Activated naive CD8-positive, alpha-beta T cell treated with anti-CD3 and anti-CD28 coated beads, Interleukin-2, amount 50 U/mL, for 16 hours (primary cell): ENCODE measurements at regions not wholly inside any gene's neighbourhood (a gene's known extent, or its start where the extent isn't known, plus 50 kb on each side); places are given as distances from the start of the nearest gene placed in this dataset.
"Not testable (repeated sequence)": the region's sequence is repeated elsewhere in the genome, so short reads cannot be mapped to it uniquely, and the experiment has no call there.

Experiments
- DNase-seq: peaks from one replicate; pipeline ENCODE4 v3.0.0-alpha.2; 2020; ENCODE audit warnings: low read depth, low spot score

DNA sequence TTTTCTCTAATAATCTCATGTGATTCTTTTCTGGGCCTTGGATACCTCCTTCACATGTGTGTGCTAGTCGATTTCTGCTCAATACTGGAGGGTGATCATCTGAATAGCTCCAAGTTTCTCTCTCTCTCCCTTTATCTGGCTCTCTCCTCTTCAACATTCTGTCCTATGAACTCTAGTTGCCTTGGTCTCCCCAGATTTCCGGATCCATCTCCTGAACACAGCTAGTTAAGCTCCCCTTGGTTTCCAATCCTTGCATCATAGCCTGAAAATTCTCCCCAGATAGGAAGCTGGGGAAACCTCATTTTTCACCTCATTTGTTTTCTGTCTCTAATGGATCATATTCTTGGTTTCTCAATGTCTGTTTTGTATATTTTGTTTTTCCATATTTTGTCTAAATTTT, 832.3 kb downstream of the MTRR start:
- DNase-seq: no peak

DNA sequence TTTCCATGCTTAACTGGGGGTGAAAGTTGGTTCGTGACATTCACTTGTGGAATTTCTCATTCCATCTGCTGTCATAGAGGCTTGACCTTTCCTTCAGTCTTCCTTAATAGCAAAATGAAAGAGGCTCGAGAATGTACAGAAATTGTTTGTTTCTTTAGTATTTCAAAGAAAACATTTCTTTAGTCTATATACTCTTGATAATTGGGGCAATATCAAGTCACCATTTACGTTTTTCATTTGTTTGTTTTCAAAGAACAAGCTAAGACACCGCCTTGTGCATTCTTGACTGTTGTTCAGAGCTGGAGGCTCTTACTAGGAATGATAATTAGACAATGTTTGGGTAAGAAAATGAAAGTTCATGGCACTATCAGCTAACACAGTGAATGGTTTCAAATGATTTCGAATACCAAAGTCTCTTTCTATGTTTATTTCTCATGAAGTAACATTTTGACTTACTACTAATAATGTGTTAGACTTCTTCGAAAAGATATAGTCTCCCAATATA, 835.4 kb downstream of the SEMA5A start:
- DNase-seq: no peak

DNA sequence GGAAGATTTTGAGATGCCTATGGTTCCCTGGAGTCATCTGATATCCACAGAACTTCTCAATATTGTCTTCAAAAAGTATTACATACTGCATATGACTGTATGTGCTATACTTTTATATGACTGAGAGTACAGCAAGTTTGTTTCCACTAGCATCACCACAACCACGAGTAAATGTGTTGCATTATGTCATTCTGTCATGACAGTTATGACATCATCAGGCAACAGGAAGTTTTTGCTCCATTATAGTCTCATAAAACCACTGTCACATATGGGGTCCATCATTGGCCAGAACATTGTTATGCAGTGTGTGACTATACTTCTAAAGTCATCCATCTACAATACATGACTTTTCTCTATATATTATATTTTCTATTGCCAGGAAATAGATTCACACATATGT, 831.7 kb downstream of the SEMA5A start:
- DNase-seq: no peak

DNA sequence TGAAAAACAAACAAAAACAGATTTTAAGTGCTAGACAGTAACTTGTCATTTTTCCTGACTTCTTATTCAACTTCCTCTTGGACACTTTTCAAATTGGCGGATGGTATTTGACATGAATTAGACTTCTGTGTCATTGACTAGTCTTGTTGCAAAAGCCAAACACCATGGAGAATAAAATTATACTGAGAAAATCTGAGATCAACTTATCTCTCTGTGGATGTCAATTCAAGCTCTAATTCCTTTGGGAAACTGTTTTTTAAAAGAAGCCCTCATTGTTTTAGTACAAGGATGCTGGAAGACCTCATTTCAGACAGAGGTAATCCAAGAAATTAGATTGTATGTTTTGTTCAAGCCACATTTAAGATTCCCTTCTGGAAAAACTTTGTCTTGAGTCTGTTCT, 831.0 kb downstream of the SEMA5A start:
- no peak for DNase-seq

DNA sequence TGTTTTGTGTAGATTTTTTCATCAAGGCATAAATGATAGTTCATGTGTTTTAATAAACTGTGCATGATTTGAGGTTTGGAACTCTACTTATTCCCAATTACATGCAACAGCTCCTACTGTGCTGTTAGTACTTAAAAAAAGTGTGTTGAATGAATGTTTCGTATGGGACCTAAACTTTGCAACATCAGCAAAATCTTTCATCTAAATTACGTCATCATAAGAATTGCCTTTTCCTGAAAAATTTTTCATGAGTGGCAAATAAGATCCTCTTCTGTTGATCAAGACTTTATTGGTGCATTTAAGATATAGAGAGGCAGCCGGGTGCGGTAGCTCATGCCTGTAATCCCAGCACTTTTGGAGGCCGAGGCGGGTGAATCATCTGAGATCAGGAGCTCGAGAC, 826.1 kb downstream of the SEMA5A start:
- no peak for DNase-seq

DNA sequence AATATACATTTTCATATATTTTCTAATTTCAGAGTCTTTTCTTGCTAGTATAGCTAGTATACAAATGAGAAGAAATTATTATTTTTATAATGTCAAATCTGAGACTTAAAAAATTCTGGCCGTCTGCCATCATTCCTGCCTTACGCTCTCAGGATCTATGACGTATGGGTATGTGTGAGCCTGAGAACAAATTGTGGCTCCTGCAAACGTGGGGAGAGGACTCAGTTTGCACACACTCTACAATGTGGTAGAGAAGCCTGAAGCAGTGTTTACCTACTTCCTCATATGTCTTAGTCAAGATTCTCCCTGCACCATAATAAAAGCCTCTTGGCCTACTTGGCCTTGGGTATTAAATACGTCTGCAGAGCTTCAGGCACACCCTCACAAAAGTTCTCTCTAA, 825.4 kb downstream of the SEMA5A start:
- DNase-seq: no peak

DNA sequence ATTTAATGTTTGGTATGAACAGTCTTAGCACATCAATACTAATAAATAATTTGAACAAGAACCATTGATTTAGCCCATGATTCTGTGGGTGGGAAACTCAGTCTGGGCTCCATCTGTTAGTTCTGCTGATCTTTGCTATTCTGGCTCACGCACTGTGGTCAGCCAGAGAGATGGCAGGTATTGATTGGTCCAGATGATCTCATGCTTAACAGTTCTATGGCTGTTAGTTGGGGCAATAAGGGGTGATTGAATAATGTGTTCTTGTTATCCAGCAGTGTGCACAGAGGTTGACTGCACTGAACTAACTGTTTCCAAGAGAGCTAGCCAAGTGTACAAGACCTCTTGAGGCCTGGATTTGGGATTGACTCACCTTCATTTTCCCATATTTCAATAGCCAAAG, 824.3 kb downstream of the SEMA5A start:
- no peak for DNase-seq

DNA sequence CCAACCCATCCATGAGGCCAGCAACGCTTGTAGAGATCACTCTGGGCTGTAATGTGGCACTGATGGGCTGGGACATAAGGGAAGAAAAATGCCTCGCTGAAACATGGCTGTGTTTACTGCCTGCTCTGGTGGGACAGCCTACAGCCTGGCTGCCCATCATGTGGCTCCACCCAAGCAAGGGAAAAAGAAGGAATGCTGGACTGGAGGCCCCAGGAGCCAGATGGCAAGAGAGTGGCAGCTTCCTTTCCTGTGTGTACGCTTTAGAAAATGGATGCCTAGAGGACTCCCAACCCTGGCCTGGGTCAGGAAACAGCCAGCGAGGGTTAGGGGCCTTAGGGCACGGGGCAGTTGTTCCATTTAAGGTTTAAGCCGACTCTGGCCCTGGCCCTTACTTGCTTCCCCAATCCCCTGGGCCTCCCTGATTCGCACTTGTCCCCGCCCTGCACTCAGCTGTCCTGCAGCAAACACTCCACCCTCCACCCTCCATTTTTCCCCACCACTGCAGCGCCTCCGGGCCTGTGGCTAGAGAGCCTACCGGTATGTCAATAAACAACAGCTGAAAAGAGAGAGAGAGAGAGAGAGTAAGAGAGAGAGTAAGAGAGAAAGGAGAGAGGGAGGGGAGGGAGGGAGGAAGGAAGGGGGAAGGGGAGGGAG, 819.4 kb downstream of the SEMA5A start:
- no peak for DNase-seq

DNA sequence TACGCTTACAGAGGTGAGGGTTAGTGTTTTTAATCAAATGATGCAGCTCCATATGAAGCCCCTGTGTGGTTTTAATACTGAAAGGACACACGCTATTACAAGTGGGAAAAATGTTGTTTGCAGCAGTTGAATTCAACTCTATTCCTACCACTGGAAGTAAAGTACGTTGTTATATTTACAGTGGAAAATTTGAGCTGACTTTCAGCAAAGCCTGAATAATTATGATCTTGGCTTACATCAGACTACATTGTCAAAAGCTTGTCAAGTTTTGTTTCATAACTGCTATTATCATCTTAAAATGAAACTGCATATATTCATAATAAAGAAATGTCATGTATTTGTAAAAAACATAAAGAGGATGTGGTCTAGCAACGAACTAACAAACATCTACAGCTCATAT, 818.5 kb downstream of the SEMA5A start:
- no peak for DNase-seq

DNA sequence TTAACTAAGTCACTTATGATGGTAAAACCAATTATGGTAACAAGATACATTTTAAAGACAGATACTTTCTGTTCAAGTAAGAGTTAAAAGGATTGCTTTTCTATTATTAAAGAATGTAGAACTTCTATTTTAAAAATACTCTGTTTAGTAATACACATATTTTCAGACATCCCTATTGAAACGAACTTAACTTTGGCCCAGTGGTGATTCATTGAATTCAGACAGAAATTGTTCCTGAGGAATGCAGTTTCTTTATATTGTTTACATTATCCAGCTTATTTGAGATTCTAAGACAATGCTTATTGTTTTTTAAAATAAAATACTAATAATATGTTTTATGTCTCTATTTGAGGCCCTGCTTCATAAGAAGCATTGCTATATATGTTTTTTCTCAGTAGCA, 816.4 kb downstream of the SEMA5A start:
- DNase-seq: no peak

DNA sequence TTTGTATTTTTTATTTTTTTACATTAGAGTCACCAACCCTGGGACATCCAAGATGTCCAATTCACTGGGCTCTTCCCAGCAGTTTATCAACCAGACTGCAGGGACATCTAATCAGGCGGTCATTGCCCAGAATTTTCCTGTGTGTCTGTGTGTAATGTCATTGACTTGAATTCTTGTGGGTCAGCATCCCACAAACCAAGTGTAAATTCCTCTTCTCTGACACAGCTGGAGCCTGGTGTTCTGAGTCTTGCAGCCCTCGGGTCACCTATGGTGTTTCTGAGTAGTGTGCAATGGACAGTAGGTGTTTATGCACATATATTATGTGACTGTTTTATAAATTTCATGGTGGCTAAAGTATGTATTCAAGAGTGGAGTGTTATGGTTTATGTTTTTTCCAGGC, 815.7 kb downstream of the SEMA5A start:
- no peak for DNase-seq

DNA sequence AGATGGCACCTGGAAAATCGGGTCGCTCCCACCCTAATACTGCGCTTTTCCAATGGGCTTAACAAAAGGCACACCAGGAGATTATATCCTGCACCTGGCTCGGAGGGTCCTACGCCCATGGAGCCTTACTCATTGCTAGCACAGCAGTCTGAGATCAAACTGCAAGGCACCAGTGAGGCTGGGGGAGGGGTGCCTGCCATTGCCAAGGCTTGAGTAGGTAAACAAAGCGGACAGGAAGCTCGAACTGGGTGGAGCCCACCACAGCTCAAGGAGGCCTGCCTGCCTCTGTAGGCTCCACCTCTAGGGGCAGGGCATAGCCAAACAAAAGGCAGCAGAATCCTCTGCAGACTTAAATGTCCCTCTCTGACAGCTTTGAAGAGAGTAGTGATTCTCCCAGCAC, 814.8 kb downstream of the SEMA5A start:
- DNase-seq: not testable (repeated sequence)

DNA sequence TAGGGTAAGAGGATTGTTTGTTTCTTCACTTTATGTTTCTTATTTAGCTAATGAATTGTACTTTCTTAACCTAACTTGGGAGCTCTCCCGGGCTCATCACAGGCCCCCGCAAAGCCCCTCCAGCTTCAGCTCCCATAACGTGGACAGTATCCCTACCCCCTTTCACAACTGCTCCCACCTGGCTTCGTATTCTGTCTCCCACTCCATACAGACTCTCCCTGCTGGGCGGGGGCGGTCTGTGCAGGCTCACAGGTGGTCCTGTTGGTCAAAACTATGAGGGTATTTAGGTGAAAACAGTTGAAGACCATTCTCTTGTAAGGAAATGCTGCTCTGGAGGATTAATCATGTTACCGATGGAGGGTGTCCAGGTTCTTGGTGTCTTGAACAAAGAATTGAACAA, 805.3 kb downstream of the SEMA5A start:
- DNase-seq: no peak

DNA sequence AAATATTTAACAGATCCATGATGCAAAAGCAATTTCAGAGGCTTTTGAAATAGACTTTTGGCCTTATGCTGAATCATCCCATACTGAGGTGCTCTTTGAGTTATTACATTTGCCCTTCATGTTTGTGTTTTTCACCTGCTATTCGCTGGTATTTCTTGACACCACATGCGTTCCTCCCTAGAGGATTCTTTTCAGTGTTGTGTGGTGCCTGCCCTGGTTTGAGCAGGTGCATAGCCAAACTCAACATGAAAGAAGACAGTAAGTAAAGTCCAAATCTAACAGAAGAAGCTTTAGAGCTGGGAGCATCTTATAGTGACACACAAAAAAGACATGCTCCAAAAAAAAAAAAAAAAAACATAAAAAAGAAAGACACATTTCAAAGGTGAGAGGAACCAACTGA, 796.3 kb downstream of the SEMA5A start:
- DNase-seq: no peak

DNA sequence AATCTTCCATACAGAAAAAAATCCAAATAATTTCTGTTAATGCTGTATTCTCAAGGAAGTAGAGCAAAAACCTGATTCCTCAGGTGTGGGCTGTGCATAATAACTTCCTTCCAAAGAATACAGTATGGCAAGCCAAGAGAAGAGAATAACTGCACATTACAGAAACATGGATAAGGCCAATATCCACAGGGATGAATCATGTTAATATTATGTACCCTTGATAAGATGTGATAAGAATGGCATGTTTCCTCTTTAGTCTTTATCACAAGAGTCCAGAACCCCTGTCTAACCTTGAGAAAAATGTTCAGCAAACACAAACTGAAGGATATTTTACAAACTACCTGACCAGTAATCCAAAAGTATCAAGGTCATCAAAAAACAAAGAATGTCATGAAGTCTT, 795.8 kb downstream of the SEMA5A start:
- DNase-seq: no peak

DNA sequence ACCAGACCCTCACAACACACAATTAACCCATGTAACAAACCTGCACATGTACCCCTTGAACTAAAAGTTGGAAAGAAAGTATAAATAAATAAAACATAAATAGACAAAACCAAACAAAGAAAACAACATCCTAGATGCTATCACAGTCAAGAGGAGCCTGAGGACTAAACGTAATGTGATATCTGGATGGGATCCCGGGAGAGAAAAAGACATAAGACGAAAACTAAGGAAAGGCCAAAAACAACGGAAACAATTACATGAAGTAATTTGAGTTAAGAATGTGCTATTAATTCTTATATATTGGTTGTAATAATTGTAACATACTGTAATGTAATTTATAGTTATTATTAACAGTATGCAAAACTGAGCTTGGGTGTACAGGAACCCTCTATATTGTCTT, 793.9 kb downstream of the SEMA5A start:
- no peak for DNase-seq

DNA sequence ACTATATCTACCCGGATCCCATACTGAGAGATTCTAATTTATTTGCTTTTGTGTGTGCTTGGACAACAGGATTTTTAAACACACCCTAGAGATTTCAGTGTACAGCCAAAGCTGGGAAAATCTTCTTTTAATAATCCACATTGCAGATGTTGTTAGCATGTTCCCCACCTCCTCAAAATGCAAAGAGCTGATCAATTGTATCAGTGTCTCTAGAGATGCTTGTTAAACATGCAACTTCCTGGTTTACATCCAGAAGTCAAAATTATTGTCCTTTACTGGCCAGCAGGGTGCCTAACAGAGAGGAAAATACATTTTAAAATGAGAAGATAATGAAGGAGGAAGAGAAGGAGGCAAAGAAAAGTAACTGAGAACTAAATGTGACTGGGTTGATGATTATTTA, 793.3 kb downstream of the SEMA5A start:
- no peak for DNase-seq

DNA sequence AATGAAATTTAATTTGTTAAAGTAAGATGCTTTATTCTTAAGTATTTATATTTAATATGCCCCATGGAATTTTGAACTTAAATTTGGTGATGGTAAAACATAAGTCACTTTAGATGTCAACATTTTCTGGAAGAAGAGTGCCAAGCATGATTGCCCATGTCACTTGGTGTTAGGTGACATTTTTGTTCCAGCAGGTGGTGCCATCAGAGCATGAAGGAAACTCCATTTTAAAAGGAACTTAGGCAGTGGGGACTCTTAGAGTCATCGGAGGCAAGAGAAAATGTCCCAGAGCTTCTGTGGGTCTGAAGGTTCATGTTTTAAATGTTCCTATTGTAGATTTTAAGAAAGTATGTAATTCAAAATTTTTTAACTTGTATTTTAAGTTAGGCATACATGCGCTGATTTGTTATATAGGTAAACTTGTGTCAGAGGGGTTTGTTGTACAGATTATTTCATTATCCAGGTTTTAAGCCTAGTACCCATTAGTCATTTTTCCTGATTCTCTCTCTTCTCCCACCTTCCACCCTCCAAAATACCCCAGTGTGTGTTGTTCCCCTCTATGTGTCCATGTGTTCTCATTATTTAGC, 789.3 kb downstream of the SEMA5A start:
- DNase-seq: no peak

DNA sequence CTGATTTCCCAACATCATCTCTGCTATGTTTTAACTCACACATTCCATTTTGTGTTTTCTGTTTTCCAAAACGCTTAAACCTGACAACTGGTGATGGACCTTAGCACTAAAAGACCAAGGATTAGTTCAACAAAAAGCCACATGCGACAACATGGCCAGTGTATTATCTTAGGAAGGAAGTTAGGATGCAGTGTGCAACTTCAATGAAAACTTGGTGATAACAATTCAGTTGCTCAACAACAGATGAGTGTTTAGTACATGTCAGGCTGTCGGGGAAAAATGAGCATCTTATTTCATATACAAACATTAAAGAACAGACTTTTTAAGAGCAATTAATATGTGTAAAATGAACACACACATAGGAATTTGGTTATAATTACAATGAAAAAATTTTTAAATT, 780.0 kb downstream of the SEMA5A start:
- no peak for DNase-seq

DNA sequence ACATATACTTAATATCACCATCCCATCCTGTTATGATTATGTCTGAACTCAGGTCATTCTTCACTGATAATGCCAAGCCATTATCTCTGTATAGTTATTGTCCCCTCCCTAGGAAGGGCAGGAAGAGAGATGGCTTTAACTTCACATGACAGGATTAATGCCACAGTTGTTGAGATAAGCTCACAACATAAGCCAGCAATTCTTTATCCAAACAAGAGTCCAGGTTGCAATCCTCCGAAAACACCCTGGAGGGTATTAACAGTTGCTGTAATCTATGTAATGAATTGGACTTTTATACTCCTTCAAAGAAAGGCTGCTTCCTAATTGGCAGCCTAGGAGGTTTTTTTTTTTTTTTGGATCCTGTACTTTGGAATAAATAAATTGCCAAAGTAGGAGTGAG, 779.4 kb downstream of the SEMA5A start:
- no peak for DNase-seq

DNA sequence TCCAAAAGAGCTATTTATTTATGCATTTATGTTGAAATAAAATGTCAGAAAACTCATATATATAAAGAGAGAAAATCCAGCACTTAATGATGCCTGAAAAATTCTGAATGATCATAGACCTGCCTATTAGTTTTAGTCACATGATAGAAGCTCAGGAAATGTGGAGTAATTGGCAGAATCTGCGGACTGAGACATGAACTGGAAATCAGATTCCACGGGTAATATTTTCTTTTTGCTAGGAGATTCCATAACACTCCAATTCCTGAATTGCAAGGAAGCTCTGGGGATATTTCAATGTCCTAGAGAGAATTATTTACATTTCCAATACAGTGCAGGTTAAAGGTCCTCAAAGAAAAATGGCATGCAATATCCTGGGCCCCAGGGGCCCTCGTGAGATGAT, 778.8 kb downstream of the SEMA5A start:
- DNase-seq: no peak

DNA sequence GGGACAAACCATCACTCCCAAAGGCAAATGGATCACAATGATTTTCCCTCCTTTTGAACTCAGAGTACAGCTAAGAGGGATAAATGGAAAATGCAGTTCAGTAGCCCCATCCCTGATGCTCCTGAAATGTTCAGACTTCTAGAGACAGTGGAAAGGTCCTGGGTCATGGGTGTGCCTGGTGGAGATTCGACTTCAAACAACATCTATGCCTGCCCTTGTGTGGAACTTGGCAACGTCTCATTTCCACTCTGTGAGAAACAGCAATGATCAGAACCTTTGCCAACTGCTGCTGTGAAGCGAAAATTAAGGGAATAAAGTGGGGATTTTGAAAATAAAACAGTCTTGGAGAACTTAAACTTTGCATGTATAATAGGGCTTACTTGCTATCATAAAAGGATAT, 778.1 kb downstream of the SEMA5A start:
- no peak for DNase-seq

DNA sequence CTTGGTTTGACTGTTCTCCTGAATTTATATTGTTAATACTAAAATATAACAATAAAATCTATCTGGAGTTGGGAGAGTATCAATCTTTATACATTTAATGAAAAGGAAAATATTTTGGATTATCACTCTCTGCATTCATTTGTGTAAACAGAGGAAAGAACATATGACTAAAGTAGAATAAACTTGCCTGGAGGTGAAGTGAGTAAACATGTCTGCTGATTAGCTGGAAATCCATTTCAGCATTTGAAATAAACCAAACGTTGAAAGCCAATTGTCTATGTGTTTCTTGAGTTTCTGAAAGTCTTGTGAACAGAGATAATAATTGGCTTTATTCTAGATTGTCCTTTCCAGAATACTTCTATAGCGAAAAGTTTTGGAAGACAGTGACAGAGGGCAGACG, 776.2 kb downstream of the SEMA5A start:
- DNase-seq: no peak

DNA sequence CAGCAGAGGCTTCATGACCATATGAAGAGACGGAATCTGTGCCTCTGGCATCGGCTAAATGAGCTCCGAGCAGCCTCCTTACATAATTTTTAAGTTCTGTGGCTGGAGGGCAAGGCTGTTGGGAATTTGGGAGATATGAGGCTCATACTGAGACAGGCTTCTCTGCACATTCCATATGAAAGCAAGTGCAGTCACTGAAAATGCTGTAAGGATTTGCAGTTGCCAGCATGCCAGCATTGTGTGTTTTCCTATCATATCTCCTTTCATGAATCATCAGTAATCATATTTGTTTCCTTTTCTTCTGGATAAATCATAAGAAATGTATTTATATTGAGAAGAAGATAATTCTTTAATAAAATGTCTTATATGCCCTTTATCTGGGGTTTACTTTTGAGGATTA, 775.4 kb downstream of the SEMA5A start:
- no peak for DNase-seq
